HEK293 (cell line): ENCODE measurements at regions not wholly inside any gene's neighbourhood (a gene's known extent, or its start where the extent isn't known, plus 50 kb on each side); places are given as distances from the start of the nearest gene placed in this dataset.

ENCODE experiments used
- CTCF ChIA-PET: fragments of 350-600 bp; formaldehyde crosslinking; extraction: SDS; loops from one replicate; lab custom pipeline; 2021; ENCODE audit warnings: antibody characterized with exemption; lab: Yijun Ruan, JAX
- POLR2A ChIA-PET: fragments of 300-600 bp; formaldehyde crosslinking; extraction: SDS; loops from one replicate; lab custom pipeline; 2020; ENCODE audit warnings: antibody characterized with exemption, inconsistent platforms; lab: Yijun Ruan, JAX
- H3K27ac ChIP-seq: fragments of 200-500 bp; sonication (Bioruptor generic); 2 replicates; pipeline ENCODE4 v1.5.1; 2014; ENCODE audit warnings: low read depth, low read length, control low read depth, inconsistent platforms; ENCODE audit errors: extremely low read depth
- H3K36me3 ChIP-seq, 2 experiments: fragments of 200-500 bp in 1 of 2; sonication (Bioruptor generic) in 1 of 2; 1 replicate in 1 of 2; 2 replicates in 1 of 2; pipeline ENCODE4 v1.5.1; 2014 to 2017; ENCODE audit warnings: inconsistent platforms in 2 of 2, low read length in 2 of 2; ENCODE audit not compliant: control insufficient read depth in 2 of 2, insufficient read depth in 1 of 2
- H3K4me1 ChIP-seq: fragments of 200-500 bp; sonication (Bioruptor generic); 2 replicates; pipeline ENCODE4 v1.5.1; 2014; ENCODE audit warnings: mild to moderate bottlenecking, low read length, inconsistent platforms; ENCODE audit not compliant: control insufficient read depth, insufficient read depth
- H3K4me3 ChIP-seq: 2 replicates; pipeline ENCODE4 v1.5.1; 2011; ENCODE audit warnings: low read depth, mild to moderate bottlenecking, control low read depth, low read length, moderate library complexity
- H3K9me3 ChIP-seq: fragments of 200-500 bp; sonication (Bioruptor generic); 2 replicates; pipeline ENCODE4 v1.5.1; 2014; ENCODE audit warnings: low read depth, low read length, inconsistent platforms; ENCODE audit not compliant: control insufficient read depth, insufficient read depth
- BCL11B ChIP-seq: fragments of 450-650 bp; formaldehyde crosslinking; IDR thresholded peaks from 2 replicates; pipeline ENCODE4 v1.5.1; 2016; ENCODE audit warnings: low read depth, missing biosample characterization, missing genetic modification characterization
- CTCF ChIP-seq: fragments of 450-650 bp; formaldehyde crosslinking; IDR thresholded peaks from 2 replicates; pipeline ENCODE4 v1.5.1; 2016; ENCODE audit warnings: missing biosample characterization, missing genetic modification characterization
- FEZF1 ChIP-seq: fragments of 450-650 bp; formaldehyde crosslinking; IDR thresholded peaks from 2 replicates; pipeline ENCODE4 v1.5.1; 2016; ENCODE audit warnings: missing biosample characterization, missing genetic modification characterization
- HOXC10 ChIP-seq: sonication (generic); formaldehyde crosslinking; IDR thresholded peaks from 2 replicates; pipeline ENCODE4 v1.8.1; 2023; ENCODE audit warnings: mild to moderate bottlenecking, missing genetic modification reagents
- IKZF3 ChIP-seq: fragments of 450-650 bp; IDR thresholded peaks from 2 replicates; pipeline ENCODE4 v1.5.0; 2018; ENCODE audit warnings: missing biosample characterization, mild to moderate bottlenecking, missing genetic modification characterization, moderate library complexity
- KLF1 ChIP-seq: fragments of 450-650 bp; formaldehyde crosslinking; IDR thresholded peaks from 2 replicates; pipeline ENCODE4 v1.5.1; 2016; ENCODE audit warnings: missing biosample characterization, missing genetic modification characterization
- KLF17 ChIP-seq: fragments of 450-650 bp; formaldehyde crosslinking; IDR thresholded peaks from 2 replicates; pipeline ENCODE4 v1.5.1; 2016; ENCODE audit warnings: missing biosample characterization, missing genetic modification characterization
- OSR2 ChIP-seq: fragments of 450-650 bp; formaldehyde crosslinking; IDR thresholded peaks from 2 replicates; pipeline ENCODE4 v1.5.1; 2016; ENCODE audit warnings: missing biosample characterization, missing genetic modification characterization
- REPIN1 ChIP-seq: fragments of 450-650 bp; formaldehyde crosslinking; IDR thresholded peaks from 2 replicates; pipeline ENCODE4 v1.5.1; 2017; ENCODE audit warnings: missing biosample characterization, missing genetic modification characterization, low read depth
- ZBTB20 ChIP-seq: fragments of 450-650 bp; formaldehyde crosslinking; IDR thresholded peaks from 2 replicates; pipeline ENCODE4 v1.5.1; 2016; ENCODE audit warnings: missing biosample characterization, missing genetic modification characterization
- ZBTB49 ChIP-seq: fragments of 450-650 bp; formaldehyde crosslinking; IDR thresholded peaks from 2 replicates; pipeline ENCODE4 v1.5.1; 2016; ENCODE audit warnings: missing biosample characterization, missing genetic modification characterization, low read depth
- ZFHX2 ChIP-seq: fragments of 450-650 bp; formaldehyde crosslinking; conservative IDR thresholded peaks from 2 replicates; pipeline ENCODE4 v1.5.1; 2016; ENCODE audit warnings: missing biosample characterization, missing genetic modification characterization
- ZNF121 ChIP-seq: fragments of 450-650 bp; formaldehyde crosslinking; IDR thresholded peaks from 2 replicates; pipeline ENCODE4 v1.5.1; 2016; ENCODE audit warnings: missing biosample characterization, missing genetic modification characterization
- ZNF19 ChIP-seq: fragments of 450-650 bp; formaldehyde crosslinking; IDR thresholded peaks from 2 replicates; pipeline ENCODE4; 2016; ENCODE audit warnings: missing biosample characterization, missing genetic modification characterization, low read depth
- ZNF2 ChIP-seq: fragments of 450-650 bp; formaldehyde crosslinking; IDR thresholded peaks from 2 replicates; pipeline ENCODE4 v1.5.1; 2016; ENCODE audit warnings: missing biosample characterization, missing genetic modification characterization
- ZNF23 ChIP-seq: fragments of 450-650 bp; formaldehyde crosslinking; IDR thresholded peaks from 2 replicates; pipeline ENCODE4 v1.5.1; 2016; ENCODE audit warnings: missing biosample characterization, missing genetic modification characterization, borderline replicate concordance
- ZNF302 ChIP-seq: fragments of 450-650 bp; formaldehyde crosslinking; IDR thresholded peaks from 2 replicates; pipeline ENCODE4 v1.5.1; 2016; ENCODE audit warnings: missing biosample characterization, missing genetic modification characterization, low read depth
- ZNF335 ChIP-seq: fragments of 450-650 bp; formaldehyde crosslinking; conservative IDR thresholded peaks from 2 replicates; pipeline ENCODE4 v1.5.1; 2016; ENCODE audit warnings: missing biosample characterization, missing genetic modification characterization
- ZNF341 ChIP-seq: fragments of 450-650 bp; formaldehyde crosslinking; IDR thresholded peaks from 2 replicates; pipeline ENCODE4; 2016; ENCODE audit warnings: low read depth, missing biosample characterization, missing genetic modification characterization
- ZNF350 ChIP-seq: fragments of 450-650 bp; formaldehyde crosslinking; IDR thresholded peaks from 2 replicates; pipeline ENCODE4 v1.5.0; 2017; ENCODE audit warnings: missing biosample characterization, mild to moderate bottlenecking, missing genetic modification characterization
- ZNF426 ChIP-seq: fragments of 450-650 bp; formaldehyde crosslinking; IDR thresholded peaks from 2 replicates; pipeline ENCODE4 v1.5.1; 2017; ENCODE audit warnings: missing biosample characterization, missing genetic modification characterization, mild to moderate bottlenecking, inconsistent platforms, moderate library complexity
- ZNF48 ChIP-seq: fragments of 450-650 bp; formaldehyde crosslinking; IDR thresholded peaks from 2 replicates; pipeline ENCODE4 v1.5.1; 2016; ENCODE audit warnings: missing biosample characterization, missing genetic modification characterization
- ZNF501 ChIP-seq: fragments of 450-650 bp; formaldehyde crosslinking; IDR thresholded peaks from 2 replicates; pipeline ENCODE4 v1.5.1; 2016; ENCODE audit warnings: missing biosample characterization, missing genetic modification characterization
- ZNF560 ChIP-seq: fragments of 450-650 bp; formaldehyde crosslinking; IDR thresholded peaks from 2 replicates; pipeline ENCODE4 v1.5.1; 2017; ENCODE audit warnings: missing biosample characterization, missing genetic modification characterization, borderline replicate concordance
- ZNF571 ChIP-seq: fragments of 450-650 bp; formaldehyde crosslinking; IDR thresholded peaks from 2 replicates; pipeline ENCODE4 v1.5.0; 2017; ENCODE audit warnings: missing biosample characterization, missing genetic modification characterization
- ZNF596 ChIP-seq: fragments of 450-650 bp; IDR thresholded peaks from 2 replicates; pipeline ENCODE4 v1.5.0; 2018; ENCODE audit warnings: missing biosample characterization, mild to moderate bottlenecking, missing genetic modification characterization, moderate library complexity
- ZNF76 ChIP-seq: fragments of 450-650 bp; formaldehyde crosslinking; IDR thresholded peaks from 2 replicates; pipeline ENCODE4; 2016; ENCODE audit warnings: low read depth, missing biosample characterization, missing genetic modification characterization, borderline replicate concordance
- ZNF791 ChIP-seq: fragments of 450-650 bp; formaldehyde crosslinking; IDR thresholded peaks from 2 replicates; pipeline ENCODE4 v1.5.1; 2016; ENCODE audit warnings: missing biosample characterization, missing genetic modification characterization

- TF ChIP-seq ZNF341 (tag by site-specific recombination) (no peak), ZNF23 (no peak), ZFHX2 (no peak), ZNF596 (tag by site-specific recombination) (no peak)
These were observed 110.2 kb upstream of the GJB6 start (continued) for GRCh38 chr13:20342311-20342710.

- TF ChIP-seq ZNF19 (tag by site-specific recombination) (no peak), CTCF (tag by site-specific recombination) (no peak), HOXC10 (no peak), ZNF571 (tag by site-specific recombination) (no peak), ZNF2 (tag by site-specific recombination) (no peak), ZNF302 (tag by site-specific recombination) (no peak), REPIN1 (no peak), KLF1 (tag by site-specific recombination) (no peak), BCL11B (tag by site-specific recombination) (no peak), KLF17 (tag by site-specific recombination) (no peak), OSR2 (no peak), ZNF76 (tag by site-specific recombination) (no peak), ZBTB20 (no peak), ZNF560 (tag by site-specific recombination) (no peak), IKZF3 (tag by site-specific recombination) (no peak)
- no peak overlapping the region for H3K27ac ChIP-seq
- no peak overlapping the region for H3K4me3 ChIP-seq
- CTCF ChIA-PET: no interaction called here
- H3K4me1 ChIP-seq: no peaks in the 10 kb centered on the region
- H3K36me3 ChIP-seq: no peaks in the 10 kb centered on the region
- H3K9me3 ChIP-seq: no peaks in the 10 kb centered on the region
- POLR2A ChIA-PET: no interaction called here
These were observed 108.6 kb upstream of the GJB6 start for GRCh38 chr13:20340759-20341171.

- Histone ChIP-seq H3K4me1 (no peaks in the 10 kb centered on the region), H3K36me3 (no peaks in the 10 kb centered on the region), H3K27ac (no peak overlapping the region), H3K4me3 (no peak overlapping the region), H3K9me3 (no peaks in the 10 kb centered on the region)
- POLR2A ChIA-PET: no interaction called here
- CTCF ChIA-PET: no interaction called here
- no peak for TF ChIP-seq ZNF121 (tag by site-specific recombination)
- TF ChIP-seq ZNF426 (tag by site-specific recombination): no peak
- no peak for TF ChIP-seq ZNF791 (tag by site-specific recombination)
- no peak for TF ChIP-seq ZNF48 (tag by site-specific recombination)
- no peak for TF ChIP-seq FEZF1
- TF ChIP-seq KLF17 (tag by site-specific recombination): no peak
- no peak for TF ChIP-seq ZNF350
- no peak for TF ChIP-seq ZBTB49 (tag by site-specific recombination)
- no peak for TF ChIP-seq ZNF501
- TF ChIP-seq CTCF (tag by site-specific recombination): no peak
- no peak for TF ChIP-seq ZNF335 (tag by site-specific recombination)
These were observed 108.1 kb upstream of the GJB6 start for GRCh38 chr13:20340136-20340758.
